Stromal cell of bone marrow (primary cell): ENCODE measurements at regions not wholly inside any gene's neighbourhood (a gene's known extent, or its start where the extent isn't known, plus 50 kb on each side); places are given as distances from the start of the nearest gene placed in this dataset.

Experiments
- DNase-seq: peaks from one replicate; pipeline ENCODE4 v3.0.0-alpha.2; 2012; ENCODE audit warnings: low read depth

- DNase-seq, result no peak
Observed at GRCh38 chr9:135196474-135196873, 109.0 kb downstream of the OLFM1 start.

DNA sequence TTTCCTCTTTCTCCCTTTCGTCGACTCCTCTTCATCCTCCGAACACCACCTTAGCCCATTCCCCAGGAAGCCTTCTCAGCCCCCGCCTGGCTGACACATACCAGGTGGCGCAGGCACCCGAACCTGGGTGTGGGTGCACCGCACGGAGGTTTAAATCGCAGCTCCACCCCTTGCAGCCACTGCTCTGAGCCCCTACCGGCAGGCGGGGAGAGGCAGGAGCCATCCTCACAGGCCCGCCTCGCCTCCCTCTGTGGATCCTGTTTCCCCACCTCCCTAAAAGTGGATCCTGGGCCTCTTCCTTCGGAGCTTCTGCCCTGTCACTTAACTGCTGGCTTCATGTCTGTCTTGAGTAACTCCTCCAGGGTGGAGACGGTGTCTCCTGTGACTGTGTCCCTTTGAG is 110.7 kb downstream of the OLFM1 start:
- no peak for DNase-seq

DNA sequence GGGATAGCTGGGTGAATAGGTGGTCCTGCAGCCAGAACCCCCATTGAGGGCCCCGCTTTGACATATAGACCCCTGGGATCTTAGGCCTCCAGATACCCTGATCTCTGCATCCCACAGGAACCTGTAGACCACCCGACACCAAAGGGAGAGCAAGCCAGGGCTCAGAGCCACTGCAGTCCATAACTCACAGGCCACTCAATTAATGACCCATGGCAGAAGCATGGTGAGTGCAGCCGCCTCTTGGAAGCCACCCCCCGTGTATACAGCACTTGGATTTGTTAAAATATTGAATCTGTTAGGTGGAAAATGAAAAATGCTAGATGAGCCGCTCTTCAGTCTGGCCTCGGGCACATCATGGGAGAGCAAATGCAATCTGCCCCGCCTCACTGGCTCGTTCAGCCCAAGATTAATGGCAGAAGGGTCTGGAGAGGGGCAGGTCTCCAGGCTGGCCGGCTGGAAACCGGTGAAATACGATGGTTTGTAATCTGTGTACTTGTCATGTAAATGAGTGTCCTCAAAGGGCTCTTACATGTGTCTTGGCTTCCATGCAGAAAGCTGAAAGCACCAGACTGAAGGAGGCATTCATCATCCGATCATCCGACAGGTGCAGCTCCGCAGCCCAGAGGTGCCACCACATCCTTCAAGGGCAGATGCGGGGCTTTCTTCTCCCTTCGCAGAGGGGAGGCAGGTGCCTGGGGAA is 111.3 kb downstream of the OLFM1 start:
- DNase-seq, result no peak

- DNase-seq, result no peak
Observed at GRCh38 chr9:135199489-135199888, 112.0 kb downstream of the OLFM1 start.

DNA sequence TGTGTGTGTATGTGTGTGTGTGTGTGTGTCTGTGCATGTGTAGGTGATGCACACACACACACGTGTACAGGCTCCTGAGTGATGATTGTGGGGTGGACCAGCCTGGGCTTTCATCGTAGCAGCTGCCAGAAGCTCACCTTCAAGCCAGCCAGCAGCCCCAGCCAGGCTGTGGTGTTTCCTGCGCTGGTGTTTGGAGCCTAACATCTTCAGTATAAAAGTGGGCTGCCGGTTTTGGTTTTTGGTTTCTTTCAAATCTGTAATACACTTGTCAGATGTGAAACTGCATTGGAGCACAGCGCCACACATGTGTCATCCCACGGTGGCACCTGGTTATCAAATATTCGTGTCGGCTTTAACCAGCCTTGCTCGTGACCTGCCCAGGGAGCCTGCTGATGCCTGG is 114.2 kb downstream of the OLFM1 start:
- DNase-seq, result no peak

- DNase-seq, result no peak
Observed at GRCh38 chr9:135204177-135204576, 116.7 kb downstream of the OLFM1 start.

- no peak for DNase-seq
Observed at GRCh38 chr9:135209136-135209535, 121.7 kb downstream of the OLFM1 start.

- DNase-seq, result no peak
Observed at GRCh38 chr9:135209852-135210251, 122.4 kb downstream of the OLFM1 start.

DNA sequence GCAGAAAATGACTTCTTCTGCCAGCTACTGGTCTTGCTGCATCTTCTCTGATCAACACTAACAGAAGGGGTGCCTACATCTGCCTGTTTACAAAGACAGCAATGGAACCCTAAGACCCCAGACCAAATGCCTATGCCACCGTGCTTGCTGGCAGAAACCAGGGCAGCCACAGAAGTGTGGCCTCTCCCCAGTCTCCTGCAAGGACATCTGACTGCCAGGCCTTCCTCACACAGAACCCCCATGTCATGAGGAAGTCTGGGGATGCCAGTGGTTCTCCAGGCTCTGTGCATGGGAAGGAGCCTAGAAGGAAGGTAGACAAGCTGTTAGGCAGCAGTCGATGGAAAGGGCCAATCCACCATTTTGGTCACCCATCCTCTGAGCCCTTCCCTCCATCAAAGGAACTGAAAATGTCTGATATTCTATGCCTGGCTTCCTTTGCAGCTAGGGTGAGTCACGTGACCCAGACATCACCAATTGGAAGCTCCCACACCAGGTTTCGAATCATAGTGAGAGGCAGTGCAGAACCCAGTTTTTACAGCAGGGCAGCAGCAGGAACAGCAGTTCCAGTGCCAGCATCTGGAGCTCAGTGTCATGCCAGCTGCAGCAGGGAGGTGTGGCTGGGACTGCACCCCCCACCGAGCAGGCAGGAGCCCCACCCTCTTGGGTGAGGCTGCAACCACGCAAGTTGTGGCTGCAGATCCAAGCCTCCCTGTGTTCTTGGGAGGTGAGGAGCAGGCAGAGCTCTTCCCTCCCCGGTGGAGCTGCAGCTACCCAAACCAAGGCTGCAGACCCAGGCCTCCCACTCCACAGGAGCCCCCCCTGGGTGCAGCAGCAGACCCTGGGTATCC is 123.4 kb downstream of the OLFM1 start:
- no peak for DNase-seq

GRCh38 chr9:135211524-135211890 is 124.0 kb downstream of the OLFM1 start:
- no peak for DNase-seq

DNA sequence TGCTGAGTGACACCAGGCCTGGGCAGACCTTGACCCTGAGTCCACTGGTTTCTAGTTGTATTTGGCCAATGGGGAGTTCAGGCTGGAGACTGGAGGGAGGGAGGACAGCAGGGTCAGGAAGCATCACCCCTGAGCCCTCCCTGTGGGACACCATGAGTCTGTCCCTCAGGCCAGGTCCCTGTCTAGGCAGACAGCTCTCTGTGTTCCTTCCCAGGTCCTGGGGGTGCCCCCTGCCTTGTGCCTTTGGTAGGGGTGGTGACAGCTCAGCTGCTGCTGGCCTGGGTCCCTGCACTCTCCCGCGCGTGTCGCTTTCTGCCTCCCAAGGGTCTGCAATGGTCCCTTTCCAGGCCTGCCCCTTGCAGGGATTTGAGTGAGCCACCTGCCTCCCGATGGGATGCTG is 125.5 kb downstream of the OLFM1 start:
- no peak for DNase-seq

- DNase-seq, result no peak
Observed at GRCh38 chr9:135213566-135213965, 126.1 kb downstream of the OLFM1 start.

GRCh38 chr9:135214054-135214640 is 126.7 kb downstream of the OLFM1 start:
- no peak for DNase-seq

DNA sequence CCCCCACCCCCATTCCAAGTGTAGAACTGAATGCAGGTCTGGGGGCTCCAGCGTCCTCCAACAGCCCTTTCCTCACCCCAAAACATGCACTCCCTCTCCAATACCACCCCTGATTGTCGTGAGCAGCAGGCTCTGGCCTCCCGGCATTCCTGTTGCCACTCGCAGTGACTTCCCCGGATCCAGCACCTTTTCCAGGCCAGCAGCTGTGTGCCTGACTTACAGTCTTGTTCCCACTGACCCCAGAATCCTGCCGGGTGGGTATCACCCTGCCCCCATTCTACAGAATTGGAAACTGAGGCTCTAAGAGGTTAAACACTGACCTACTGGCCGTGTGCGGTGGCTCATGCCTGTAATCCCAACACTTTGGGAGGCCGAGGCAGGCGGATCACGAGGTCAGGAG is 127.2 kb downstream of the OLFM1 start:
- no peak for DNase-seq

DNA sequence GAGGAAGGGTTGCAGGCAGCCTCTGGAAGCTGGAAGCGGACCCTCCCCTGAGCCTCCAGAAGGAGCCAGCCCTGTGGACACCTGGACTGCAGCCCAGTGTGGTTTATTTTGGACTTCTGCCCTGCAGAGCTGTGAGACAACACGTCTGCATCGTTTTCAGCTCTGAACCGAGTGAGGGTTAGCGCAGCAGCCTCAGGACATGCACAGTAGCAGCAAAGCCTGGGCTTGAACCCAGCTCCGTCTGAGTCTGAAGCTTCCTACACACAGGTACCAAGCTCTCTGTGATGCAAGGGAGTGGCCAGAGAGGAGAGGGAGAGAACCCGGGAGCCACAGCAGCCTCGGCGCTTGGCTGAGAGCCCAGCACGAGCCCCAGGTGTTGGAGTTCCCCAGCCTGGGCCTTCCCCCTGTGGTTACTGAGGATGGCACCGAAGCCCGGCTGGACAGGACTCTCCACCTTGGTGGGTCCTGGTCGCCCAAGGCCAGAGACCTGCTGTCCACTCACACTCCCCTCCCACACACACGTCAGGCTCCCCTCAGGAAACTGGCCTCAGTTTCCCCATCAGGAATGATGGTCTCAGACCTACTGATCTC is 128.2 kb downstream of the OLFM1 start:
- DNase-seq, result no peak

DNA sequence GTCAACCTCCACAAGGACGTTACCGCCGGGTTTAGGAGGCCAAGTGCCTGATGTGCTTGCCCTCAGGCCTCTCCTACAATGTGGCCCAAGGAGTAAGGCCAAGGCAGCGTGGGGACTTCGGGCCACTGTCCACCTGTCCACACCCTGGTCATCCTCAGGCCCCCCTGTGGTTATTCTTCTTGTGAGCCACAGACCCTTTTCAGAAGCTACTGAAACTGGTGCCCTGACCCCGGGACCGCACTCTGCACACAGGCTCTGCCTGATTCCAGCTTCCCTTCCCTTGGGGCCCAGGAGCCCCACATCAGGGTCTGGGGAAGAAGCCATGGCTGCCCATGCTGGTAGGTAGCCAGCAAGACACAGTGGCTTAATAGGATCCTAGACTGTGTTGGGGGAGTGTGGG is 128.8 kb downstream of the OLFM1 start:
- DNase-seq, result no peak

DNA sequence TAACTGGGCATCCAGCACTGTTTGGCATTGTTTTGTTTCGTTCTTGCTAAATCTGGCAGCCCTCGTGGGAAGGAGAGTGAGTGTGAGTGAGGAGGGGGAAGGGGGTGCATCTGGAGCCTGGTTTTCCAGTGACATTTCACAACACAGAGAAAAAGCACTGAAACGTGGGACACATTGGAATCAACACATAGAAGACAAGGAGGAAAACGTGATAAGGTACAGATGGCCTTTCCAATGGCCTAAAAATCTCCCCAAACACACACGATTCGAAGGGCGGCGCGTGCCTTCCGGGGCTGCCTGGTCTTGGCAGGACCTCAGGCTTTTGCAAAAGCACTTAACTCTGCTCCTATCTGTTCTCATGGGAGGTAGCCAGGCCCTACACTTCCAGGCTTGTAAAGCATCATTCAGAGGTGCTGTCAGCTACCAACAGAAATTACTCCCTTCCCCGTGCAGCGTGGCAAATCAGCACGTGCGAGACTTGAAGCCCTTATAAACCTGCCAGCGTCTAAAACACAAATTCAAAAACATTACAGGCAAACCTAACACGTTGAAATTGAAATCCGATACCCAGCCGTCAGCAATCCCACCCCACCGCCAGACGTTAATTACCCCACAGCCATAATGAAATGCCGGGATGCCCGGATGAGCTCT is 129.4 kb downstream of the OLFM1 start:
- no peak for DNase-seq

GRCh38 chr9:135217836-135218235 is 130.4 kb downstream of the OLFM1 start:
- DNase-seq, result no peak

DNA sequence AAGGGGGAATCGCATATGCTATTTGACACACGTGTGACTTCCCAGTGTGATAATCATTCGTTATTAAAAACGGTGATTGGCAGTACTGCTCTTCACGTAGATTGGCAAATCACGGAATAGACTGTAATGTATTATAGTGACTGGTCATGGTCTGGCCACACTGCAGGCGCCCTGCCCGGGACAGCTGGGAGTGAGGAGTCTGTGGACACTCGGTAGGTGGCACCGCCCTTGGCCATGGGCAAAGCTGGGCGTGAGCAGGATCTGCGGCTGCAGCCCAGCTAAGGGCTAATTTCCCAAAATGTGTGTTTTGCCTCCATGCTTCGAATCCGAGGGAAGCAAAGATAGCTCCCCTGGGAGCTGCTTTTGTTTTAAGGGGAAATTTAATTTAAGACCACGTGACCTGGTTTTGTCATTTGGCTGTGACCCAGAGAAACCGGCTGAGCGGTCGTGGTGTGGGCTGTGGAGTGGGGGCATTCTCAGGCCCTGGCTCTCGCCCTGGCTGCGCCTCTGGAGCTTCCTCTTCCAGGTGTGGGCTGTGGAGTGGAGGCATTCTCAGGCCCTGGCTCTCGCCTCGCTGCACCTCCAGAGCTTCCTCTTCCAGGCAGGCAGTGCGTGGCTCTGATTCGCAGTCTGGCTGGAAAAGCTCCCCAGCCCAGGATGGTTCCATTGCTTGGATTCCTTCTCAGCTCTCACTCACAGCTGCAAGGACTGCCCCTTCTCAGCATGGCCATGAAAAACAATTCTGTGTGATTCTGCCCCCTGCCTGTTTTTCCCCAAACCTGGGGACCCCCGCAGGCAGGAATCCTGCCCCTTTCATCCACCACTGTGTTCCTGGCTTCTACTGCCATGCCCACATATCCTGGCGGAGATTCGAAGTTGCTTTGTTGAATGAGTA is 131.1 kb downstream of the OLFM1 start:
- no peak for DNase-seq

DNA sequence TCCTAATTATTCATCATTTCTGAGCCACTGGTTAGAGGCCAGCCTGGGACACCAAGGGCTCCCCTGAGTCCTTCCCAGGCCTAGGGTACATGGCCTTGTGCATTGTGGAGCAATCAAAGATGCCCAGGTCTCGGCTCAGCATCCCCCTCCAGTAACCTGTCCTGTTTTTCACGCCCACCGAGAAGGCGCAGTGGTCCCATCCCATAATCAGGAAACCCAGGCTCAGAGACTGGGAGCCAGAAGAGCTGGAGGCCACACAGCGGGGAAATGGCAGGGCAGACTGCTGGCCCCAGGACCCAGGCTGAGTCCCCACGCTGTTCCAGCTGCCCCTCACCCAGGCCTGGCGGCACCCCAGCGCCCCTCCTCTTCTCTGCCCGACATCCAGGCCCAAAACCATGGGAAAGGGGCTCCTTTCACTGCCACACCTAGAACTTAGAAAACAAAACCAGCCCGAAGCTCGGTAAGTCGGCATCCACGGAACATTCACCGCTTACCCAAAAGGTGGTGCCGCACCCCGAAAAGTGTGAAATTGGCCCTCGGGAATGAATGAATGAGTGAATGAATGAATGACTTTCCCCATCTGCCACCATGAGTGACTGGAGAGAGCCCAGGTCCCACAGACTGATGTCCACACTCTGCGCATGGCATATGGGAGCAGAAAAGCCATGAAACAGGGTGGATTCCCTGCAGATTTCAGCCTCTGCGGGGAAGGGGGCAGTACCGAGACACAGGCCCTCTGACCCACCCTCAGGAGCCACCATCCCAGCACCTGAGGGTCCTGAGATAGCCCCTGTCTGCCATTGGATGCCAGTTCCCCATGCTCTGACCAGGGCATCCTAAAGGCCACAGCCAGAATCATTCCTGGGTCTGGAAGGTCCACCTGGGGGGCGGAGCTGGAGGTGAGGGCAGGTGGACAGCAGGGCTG is 132.5 kb downstream of the OLFM1 start:
- DNase-seq, result no peak
